HG03354 (cell line): ENCODE measurements at regions not wholly inside any gene's neighbourhood (a gene's known extent, or its start where the extent isn't known, plus 50 kb on each side); places are given as distances from the start of the nearest gene placed in this dataset.

ENCODE experiments used
- ATAC-seq: cut with Tn5 transposase; IDR thresholded peaks from one replicate; pipeline ENCODE4 v1.9.1; 2021; ENCODE audit warnings: mild to moderate bottlenecking; ENCODE audit not compliant: unreplicated experiment, poor library complexity, severe bottlenecking

DNA sequence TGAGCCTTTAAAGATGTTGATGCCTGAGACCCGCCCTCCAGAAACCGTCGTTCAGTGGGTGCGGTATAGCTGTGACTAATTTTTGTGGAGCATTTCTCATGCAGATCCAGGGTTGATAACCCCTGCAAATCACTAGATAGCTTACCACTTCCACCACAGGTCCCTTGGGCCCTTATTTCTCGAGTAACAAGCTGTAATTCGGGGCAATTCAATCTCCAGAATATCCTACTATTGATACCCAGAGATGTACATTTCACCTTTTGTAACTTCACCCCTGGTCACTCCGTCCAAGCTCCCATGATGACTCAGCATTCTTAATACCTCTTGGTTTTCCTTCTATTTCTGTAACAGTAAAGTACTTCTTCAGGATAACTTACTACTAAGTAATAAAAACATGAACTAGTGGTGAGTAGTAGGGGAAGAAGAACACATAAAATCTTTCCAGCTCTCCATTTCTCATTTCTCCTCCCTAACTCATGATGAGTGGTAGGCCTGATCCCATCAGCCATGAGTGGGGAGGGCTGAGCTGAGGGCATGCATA lies 71.9 kb upstream of the UBL3 start:
- no peak for ATAC-seq

DNA sequence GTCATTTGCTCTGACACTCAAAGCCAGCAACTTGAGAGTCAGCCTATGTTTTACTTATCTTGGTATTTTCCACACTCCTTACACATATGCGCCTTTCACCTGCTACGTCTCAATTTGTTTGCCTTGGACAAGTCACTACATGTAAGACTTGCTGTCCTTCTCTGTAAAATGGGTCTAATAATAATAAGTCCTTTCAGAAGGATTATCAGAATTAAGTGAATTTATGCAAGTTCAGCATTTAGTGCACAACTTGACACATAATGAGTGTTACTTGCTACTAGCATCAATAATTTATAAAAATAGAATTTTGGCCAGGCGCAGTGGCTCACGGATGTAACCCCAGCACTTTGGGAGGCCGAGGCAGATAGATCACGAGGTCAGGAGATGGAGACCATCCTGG lies 71.1 kb upstream of the UBL3 start:
- ATAC-seq: no peak

DNA sequence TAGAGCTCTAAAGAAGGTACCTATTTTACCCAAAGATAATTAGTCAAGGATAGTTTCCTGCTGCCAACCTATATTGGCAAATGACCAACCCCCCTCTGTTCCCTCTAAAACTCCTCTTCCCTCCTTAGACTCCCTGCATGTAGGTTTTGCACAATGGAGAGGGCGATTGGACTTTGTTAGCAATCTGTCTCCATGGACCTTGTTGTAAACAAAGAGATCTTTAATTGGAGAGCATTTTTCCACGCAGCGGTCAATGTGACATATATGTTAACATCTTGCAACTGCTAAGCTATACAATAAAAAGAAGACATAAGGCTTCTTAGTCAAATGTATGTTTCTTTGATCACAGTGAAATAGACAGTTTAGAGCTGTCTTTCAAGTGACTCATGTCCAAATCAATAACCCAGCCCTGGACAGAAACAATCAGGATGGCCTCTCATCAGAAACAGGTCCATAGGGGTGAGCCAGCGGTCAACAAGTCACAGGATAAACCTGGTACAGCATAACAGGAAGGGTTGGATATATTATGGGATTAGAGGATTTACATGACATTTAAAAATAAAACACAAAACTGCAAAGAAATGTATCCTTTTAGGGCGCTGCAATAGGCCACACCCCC lies 69.7 kb upstream of the UBL3 start:
- ATAC-seq: no peak

DNA sequence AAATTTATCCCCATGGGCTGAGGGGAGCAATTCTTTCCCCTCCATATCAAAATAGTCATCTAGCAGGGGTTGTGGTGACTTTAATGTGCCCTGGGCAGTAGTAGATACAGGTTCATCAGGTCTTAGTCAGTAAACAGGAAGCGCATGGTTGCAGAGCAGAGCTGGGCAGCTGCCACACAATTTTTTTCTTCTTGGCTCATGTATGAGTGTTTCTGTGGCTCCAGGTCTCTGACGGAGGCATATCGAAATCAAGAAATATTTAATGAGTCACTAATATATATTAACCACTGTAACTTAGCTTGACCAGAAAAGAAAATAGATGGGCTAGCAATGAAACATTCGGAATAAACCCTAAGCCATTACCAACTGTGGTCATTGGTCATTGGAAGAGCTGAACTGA lies 68.4 kb upstream of the UBL3 start:
- no peak for ATAC-seq

DNA sequence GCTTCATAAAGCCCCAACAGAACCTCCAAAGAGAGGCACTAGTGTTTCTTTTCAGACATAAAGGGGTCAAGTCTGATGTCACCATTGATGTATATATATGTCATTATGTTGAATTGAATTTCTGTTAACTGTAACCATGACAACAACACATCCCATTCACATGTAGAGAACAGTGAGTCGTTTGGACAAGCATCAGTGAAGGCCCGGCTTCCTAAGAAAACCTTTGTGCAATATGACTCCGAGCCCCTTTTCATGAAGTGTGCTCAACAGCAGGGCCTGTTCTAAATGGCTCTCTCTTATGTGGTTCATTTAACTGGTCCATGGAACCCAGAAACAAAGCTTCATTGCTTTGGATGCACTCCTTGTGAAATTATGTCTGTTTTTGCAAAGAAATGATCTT lies 67.2 kb upstream of the UBL3 start:
- no peak for ATAC-seq

DNA sequence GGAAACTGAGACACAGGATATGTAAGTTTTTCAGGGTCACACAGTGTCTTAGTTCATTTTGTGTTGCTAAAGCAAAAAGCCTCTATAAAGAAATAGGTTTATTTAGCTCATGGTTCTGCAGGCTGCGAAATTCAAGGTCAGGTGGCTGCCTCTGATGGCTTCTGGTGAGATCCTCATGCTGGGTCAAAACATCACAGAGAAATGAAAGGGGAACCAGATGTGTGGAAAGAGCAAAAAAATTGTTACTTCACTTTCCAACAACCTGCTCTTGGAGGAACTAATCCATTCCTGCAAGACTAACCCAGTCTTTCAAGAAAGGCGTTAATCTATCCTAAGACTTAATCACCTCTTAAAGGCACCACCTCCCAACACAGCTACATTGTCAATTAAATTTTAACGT lies 64.2 kb upstream of the UBL3 start:
- no peak for ATAC-seq

DNA sequence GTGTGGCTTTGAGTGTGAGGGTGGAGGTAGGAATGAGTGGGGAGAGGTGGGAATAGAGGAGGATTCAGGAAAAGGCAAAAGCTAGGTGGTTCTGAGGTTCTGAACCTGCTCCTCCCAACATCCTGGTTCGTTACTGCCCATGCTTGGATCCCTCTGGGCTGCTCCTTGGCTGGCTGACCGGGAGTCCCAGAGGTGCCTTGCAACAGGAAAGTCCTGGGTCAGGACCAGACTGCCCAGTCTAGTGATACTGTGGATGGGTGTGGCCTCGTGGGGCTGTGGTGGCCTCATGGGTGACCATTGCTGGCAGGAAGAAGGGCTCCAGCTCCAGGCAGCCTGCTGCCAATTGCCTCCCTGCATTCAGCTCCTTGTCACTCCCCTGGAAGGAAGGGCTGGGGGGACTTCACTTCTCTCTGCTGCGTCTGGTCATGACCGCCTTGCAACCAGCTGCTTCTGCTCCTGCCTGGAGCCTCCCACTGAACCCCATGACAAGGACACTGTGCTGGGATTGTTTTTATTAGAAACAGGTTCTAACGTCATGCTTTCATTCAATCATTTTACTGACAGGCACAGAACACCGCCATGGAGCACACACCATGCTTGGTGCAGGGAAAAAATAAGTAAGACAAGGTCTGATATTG lies 61.5 kb upstream of the UBL3 start:
- no peak for ATAC-seq

DNA sequence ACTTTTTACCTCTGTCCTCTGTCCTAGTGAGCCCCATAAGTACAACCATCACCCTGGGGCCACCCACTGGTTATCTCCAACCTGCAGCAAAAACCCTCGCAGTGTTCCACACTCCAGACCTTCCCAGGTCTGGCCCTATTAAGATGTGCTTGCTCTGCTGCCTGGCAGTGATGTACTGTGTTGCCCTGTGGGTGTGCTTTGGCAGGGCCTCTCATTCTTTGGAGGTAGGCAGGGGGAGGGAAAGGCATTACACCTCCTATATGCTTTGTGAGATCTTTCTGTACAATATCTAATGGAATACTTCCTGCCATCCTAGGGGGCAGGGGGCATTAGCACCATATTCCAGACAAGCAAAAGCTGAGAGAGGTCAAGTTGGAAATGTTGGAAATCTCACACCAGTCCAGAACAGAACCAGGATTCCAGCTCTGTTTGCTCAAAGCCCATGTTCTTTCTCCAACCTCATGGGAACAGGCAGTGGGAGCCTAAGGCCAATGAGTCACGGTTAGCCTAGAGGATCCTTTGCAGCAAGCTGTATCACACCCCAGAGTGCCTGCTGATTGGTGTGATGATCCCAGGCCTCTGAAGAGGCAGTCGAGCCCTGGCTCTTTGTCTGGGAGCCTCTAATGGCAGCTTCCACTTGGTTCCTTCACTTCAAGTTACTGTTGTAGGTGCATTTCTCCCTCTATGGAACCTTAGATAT lies 59.7 kb upstream of the UBL3 start:
- no peak for ATAC-seq

DNA sequence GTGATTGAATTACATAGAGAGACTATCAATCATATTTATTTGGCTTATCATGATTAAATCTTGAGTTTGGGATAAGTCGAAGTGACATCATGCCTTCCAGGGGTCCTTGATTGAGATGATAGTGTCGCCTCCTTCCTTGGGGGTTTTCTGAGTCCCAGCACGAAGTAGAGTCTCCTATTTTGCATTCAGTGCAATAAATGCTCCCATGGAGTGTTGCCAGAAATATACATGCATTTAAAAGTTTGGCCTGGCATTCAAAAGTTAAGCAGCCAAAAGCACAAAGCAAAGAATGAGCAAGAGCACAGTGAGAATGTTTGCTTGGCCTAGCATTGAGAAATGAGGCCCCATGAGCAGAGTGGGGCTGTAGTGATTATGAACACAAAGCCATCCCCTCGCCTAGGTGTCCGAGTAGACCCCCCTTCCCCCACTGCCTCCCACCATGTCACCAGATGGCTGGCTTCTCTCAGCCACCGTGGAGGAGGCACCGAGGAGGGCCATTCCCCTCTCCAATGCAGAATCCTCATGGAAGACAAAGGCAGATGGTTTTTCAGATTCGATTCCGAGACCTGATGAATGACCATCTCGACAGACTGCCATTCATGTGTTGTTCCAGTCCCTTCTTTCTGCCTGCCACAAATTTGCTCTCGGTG lies 58.8 kb upstream of the UBL3 start:
- no peak for ATAC-seq

DNA sequence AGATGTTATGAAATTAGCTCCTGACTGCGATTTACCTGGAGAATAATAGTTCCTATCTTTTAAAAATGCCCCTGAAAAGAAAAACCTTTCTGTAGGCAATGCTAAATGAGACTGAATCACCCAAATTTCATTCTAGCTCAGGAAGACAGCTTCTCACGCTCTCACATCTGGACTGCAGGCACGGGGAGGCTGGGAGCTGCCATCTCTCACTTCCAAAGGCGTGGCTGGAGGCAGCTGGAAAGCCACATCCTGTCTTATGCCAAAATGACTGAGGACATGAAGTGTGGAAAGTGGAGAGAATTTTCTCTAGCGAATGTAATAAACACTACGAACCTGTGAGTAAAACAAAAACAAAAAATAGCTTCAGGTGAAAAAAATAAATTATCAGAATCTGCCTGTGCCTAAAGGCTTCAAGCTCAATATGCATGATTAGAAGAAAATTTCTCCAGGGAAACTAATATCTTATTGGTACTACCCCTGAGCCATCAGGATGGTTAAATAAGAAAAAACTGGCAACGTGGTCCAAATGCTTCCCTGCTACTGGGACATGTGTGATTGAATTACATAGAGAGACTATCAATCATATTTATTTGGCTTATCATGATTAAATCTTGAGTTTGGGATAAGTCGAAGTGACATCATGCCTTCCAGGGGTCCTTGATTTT lies 58.1 kb upstream of the UBL3 start:
- no peak for ATAC-seq

DNA sequence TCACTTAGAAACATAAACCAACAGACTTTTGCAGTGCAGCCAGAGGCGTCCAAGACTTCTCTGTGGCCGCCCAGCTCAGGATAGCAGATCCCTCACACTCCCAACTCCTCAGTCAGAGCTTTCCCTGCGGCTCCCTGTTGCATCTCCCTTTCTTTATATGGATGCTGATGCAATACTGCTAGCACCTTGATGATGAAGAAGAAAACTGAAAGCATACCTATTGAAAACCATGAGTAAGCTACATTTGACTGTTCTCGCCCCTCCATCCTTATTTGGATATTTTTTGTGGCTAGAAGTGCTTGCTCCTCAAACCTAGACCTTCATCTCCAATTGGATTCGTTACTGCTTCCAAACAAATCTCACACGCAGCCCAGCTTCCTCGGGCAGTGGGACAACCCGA lies 57.3 kb upstream of the UBL3 start:
- no peak for ATAC-seq

DNA sequence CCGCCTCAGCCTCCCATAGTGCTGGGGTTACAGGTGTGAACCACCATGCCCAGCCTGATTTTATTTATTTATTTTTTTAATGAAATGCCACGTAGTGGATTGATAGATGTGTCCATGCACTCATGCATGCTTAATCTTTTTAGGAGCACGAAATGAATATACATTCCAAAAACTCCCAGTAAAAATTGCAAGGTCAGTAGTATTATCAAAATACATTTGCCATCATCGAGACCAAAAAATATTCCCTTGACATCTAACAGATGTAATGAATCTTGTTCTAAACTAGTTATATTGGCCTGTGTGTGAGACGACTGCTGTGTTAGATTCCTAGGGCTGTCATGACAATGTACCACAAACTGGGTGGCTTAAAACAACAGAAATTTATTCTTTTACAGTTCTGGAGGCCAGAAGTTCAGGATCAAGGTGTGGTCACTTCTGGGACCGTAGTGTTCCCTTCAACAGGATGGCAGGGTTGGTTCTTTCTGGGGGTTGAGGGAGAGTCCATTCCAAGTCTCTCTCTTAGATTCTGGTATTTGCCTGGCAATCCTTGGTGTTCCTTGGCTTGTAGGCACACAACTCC lies 56.1 kb upstream of the UBL3 start:
- ATAC-seq: no peak

DNA sequence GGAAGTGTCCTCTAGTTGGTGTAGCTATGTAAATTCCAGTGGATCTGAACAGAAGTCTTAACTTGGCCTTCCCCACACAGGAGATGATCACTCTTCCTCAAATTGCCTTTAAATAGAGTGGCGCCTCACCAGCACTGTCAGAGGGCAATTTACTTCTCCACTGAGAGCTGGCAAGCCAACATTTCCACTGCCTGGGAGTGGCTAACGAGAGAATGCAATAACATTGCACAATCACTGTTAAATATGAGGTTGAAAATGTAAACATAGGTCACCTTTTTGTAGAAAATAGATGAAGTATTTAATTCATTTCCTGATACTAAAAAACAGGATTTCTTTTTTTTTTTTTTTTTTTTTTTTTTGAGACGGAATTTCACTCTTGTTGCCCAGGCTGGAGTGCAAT lies 55.4 kb upstream of the UBL3 start:
- ATAC-seq: no peak

DNA sequence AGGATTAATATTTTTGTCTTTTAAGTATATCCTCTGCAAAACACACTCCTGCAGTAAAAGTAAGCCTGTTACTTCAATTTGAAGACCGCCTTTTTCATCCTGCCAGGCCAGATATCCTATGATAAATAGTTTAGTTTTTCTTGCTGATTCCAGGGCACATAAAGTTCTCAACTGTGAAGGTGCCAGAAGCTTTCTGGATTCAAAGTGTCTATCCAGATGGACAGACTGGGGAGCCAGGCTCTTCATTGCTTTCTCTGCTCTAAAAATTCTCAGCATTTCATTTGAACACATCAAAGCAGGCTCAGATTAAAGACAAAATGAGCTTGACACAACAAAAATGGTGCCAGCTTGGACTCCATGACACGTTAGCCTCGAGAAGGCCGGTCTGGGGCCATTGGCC lies 53.6 kb upstream of the UBL3 start:
- ATAC-seq: no peak

DNA sequence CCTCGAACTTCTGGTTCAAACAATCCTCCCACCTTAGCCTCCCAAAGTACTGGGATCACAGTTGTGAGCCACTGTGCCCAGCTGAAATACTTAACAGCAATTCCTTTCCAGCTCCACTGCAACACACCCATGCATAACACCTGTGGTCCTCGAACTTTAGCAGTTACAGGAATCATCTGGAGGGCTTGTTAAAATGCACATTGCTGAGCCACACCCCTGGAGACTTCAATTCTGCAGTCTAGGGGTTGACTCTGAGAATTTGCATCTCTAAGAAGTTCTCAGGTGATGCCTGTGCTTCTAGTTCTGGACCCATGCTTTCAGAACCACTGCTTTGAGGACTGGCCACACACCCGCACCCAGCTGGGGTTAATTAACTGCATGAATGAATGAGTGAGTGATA lies 53.1 kb upstream of the UBL3 start:
- ATAC-seq: no peak

DNA sequence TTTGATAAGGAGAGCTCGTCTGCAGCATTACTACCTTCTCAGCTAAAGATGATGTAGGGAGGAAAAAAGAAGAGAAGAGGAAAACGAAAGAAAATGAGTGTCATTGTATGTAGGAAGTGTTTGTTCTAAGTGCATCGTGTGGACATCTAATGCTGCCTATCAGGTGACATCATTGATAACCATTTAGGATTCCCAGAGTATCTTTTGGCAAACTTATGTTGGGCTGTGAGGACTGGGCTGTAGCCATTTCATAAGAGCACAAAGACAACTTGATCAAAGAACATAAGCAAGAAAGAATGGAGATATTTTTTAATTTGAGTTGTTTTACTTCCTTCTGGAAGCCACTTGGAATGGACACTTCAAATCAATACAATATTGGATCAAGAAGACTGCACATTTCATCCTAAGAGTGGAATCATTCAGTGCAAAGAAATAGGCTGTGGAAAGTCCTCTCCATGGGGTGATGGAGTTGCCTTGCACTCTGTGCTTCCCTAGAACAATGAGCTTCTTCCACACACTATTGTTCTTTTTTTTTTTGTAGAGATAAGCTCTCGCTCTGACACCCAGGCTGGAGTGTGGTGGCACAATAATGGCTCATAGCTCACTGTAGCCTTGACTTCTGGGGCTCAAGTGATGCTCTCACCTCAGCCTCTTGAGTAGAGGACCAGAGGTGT lies 52.4 kb upstream of the UBL3 start:
- ATAC-seq: no peak

DNA sequence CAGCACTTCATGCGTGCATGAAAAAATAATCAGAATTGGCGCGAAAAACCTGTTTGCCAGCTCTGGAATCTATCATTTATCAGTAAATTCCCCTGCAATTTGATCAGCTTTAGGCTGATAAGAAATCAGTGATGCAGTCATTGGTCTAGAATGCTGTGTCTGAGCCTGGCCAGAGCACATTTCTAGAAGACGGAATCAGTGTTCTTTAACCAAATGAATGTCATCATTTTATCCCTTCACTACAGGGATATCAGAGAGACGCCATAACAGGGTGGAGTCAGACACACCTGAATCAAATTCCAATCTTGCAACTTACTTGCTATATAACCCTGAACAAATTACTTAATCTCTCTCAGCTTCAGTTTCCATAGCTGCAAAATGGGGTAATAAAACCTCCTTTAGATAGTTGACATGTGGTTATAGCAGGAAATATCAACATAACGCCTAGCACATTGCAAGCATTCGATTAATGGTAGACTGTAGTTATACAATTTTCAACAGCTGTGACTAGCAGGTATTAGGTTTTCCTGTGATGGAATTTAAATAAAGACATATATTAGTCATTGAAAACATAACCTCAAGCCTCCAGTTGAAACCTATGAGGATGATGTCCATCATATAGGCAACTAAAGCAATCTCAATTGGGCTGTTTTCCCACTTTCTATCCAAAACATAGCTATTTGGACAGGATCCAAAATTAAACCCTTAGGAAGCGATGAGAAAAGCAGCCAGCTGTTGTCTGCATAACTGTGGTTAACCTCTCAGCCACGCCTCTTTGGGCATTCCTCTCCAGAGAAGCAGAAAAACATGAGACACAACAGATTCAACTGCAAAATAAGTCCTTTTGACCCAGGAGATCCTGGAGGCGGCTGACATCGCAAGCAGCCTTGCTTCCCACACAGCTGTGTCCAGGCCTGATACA lies 51.6 kb upstream of the UBL3 start:
- ATAC-seq: no peak
